Right hindlimb (tissue), 1 donor: ENCODE measurements at regions not wholly inside any gene's neighbourhood (a gene's known extent, or its start where the extent isn't known, plus 50 kb on each side); places are given as distances from the start of the nearest gene placed in this dataset.
A peak's percentile ranks its signal among the peaks of the same experiment; 100 is the strongest.
"Not testable (repeated sequence)": the region's sequence is repeated elsewhere in the genome, so short reads cannot be mapped to it uniquely, and the experiment has no call there.

Source experiments
- DNase-seq: peaks from one replicate; pipeline ENCODE4 v3.0.0-alpha.2; 2018

- peak; percentile 2 for DNase-seq
These were observed 324.1 kb upstream of the CDH5 start for GRCh38 chr16:66042341-66042740.

GRCh38 chr16:66041907-66042306 lies 324.6 kb upstream of the CDH5 start:
- peak; percentile 6 for DNase-seq

GRCh38 chr16:66039793-66040192 lies 326.7 kb upstream of the CDH5 start:
- peak; percentile 9 for DNase-seq

- peak; percentile 83 for DNase-seq
These were observed 329.4 kb upstream of the CDH5 start for GRCh38 chr16:66036793-66037715.

- DNase-seq, result peak; percentile 22
These were observed 330.3 kb upstream of the CDH5 start for GRCh38 chr16:66036184-66036583.

- DNase-seq, result peak; percentile 16
These were observed 331.4 kb upstream of the CDH5 start for GRCh38 chr16:66035096-66035495.

- no peak for DNase-seq
These were observed 333.6 kb upstream of the CDH5 start for GRCh38 chr16:66032841-66033240.

- no peak for DNase-seq
These were observed 336.5 kb upstream of the CDH5 start for GRCh38 chr16:66030036-66030435.

GRCh38 chr16:66028510-66029216 lies 337.8 kb upstream of the CDH5 start:
- DNase-seq, result peak; percentile 17

GRCh38 chr16:66026787-66027330 lies 339.6 kb upstream of the CDH5 start:
- DNase-seq, result no peak

GRCh38 chr16:66026211-66026610 lies 340.3 kb upstream of the CDH5 start:
- DNase-seq, result peak; percentile 19

GRCh38 chr16:66025751-66026150 lies 340.7 kb upstream of the CDH5 start:
- DNase-seq, result no peak

- DNase-seq, result not testable (repeated sequence)
These were observed 341.9 kb upstream of the CDH5 start for GRCh38 chr16:66024567-66024966.

GRCh38 chr16:66023481-66023880 lies 343.0 kb upstream of the CDH5 start:
- DNase-seq, result no peak

GRCh38 chr16:66020642-66021041 lies 345.8 kb upstream of the CDH5 start:
- DNase-seq, result no peak

GRCh38 chr16:66020046-66020445 lies 346.4 kb upstream of the CDH5 start:
- no peak for DNase-seq

GRCh38 chr16:66019502-66019901 lies 347.0 kb upstream of the CDH5 start:
- not testable (repeated sequence) for DNase-seq

GRCh38 chr16:66014221-66014620 lies 352.3 kb upstream of the CDH5 start:
- no peak for DNase-seq

- DNase-seq, result no peak
These were observed 353.0 kb upstream of the CDH5 start for GRCh38 chr16:66013486-66013885.

GRCh38 chr16:66008136-66008535 lies 358.4 kb upstream of the CDH5 start:
- no peak for DNase-seq

GRCh38 chr16:66007717-66008116 lies 358.8 kb upstream of the CDH5 start:
- DNase-seq, result no peak

- DNase-seq, result no peak
These were observed 360.0 kb upstream of the CDH5 start for GRCh38 chr16:66006485-66006884.

- peak; percentile 72 for DNase-seq
These were observed 361.8 kb upstream of the CDH5 start for GRCh38 chr16:66004699-66005098.

GRCh38 chr16:66003201-66003600 lies 363.3 kb upstream of the CDH5 start:
- no peak for DNase-seq
